NCI-H460 (cell line): ENCODE measurements at regions not wholly inside any gene's neighbourhood (a gene's known extent, or its start where the extent isn't known, plus 50 kb on each side); places are given as distances from the start of the nearest gene placed in this dataset.
A peak's percentile ranks its signal among the peaks of the same experiment; 100 is the strongest.
"Not testable (repeated sequence)": the region's sequence is repeated elsewhere in the genome, so short reads cannot be mapped to it uniquely, and the experiment has no call there.

Experiments used
- DNase-seq: peaks from one replicate; pipeline ENCODE4 v3.0.0-alpha.2; 2016; ENCODE audit warnings: low read depth; ENCODE audit errors: extremely low read depth

GRCh38 chr5:25238720-25239119, 593.9 kb upstream of the CDH10 start:
- not testable (repeated sequence) for DNase-seq

GRCh38 chr5:25224316-25224982, 579.7 kb upstream of the CDH10 start:
- DNase-seq = no peak

GRCh38 chr5:25199902-25200301, 555.1 kb upstream of the CDH10 start:
- DNase-seq = not testable (repeated sequence)

GRCh38 chr5:25190521-25191000, 545.8 kb upstream of the CDH10 start:
- DNase-seq = no peak

- DNase-seq = no peak
These were observed 536.5 kb upstream of the CDH10 start for GRCh38 chr5:25181249-25181648.

- DNase-seq = not testable (repeated sequence)
These were observed 517.8 kb upstream of the CDH10 start for GRCh38 chr5:25162616-25163015.

- no peak for DNase-seq
These were observed 516.1 kb upstream of the CDH10 start for GRCh38 chr5:25160891-25161290.

GRCh38 chr5:25150819-25151218, 506.0 kb upstream of the CDH10 start:
- DNase-seq = no peak

GRCh38 chr5:25128606-25129005, 483.8 kb upstream of the CDH10 start:
- DNase-seq = no peak

- no peak for DNase-seq
These were observed 474.9 kb upstream of the CDH10 start for GRCh38 chr5:25119650-25120049.

- no peak for DNase-seq
These were observed 463.1 kb upstream of the CDH10 start for GRCh38 chr5:25107853-25108252.

- DNase-seq = no peak
These were observed 454.8 kb upstream of the CDH10 start for GRCh38 chr5:25099538-25099937.

- DNase-seq = no peak
These were observed 450.5 kb upstream of the CDH10 start for GRCh38 chr5:25095261-25095660.

- no peak for DNase-seq
These were observed 449.4 kb upstream of the CDH10 start for GRCh38 chr5:25094219-25094618.

- no peak for DNase-seq
These were observed 447.1 kb upstream of the CDH10 start for GRCh38 chr5:25091921-25092320.

- peak; percentile 49 for DNase-seq
These were observed 446.1 kb upstream of the CDH10 start for GRCh38 chr5:25090854-25091253.

- DNase-seq = no peak
These were observed 445.5 kb upstream of the CDH10 start for GRCh38 chr5:25090275-25090674.

- DNase-seq = not testable (repeated sequence)
These were observed 443.9 kb upstream of the CDH10 start for GRCh38 chr5:25088689-25089088.

GRCh38 chr5:25083261-25083660, 438.5 kb upstream of the CDH10 start:
- DNase-seq = not testable (repeated sequence)

GRCh38 chr5:25066239-25066638, 421.5 kb upstream of the CDH10 start:
- no peak for DNase-seq

GRCh38 chr5:25064306-25064705, 419.5 kb upstream of the CDH10 start:
- DNase-seq = no peak

- no peak for DNase-seq
These were observed 415.8 kb upstream of the CDH10 start for GRCh38 chr5:25060575-25060974.

GRCh38 chr5:25056836-25057235, 412.1 kb upstream of the CDH10 start:
- DNase-seq = no peak
